ENCODE measurements at regions not wholly inside any gene's neighbourhood (a gene's known extent, or its start where the extent isn't known, plus 50 kb on each side); places are given as distances from the start of the nearest gene placed in this dataset.

DNA sequence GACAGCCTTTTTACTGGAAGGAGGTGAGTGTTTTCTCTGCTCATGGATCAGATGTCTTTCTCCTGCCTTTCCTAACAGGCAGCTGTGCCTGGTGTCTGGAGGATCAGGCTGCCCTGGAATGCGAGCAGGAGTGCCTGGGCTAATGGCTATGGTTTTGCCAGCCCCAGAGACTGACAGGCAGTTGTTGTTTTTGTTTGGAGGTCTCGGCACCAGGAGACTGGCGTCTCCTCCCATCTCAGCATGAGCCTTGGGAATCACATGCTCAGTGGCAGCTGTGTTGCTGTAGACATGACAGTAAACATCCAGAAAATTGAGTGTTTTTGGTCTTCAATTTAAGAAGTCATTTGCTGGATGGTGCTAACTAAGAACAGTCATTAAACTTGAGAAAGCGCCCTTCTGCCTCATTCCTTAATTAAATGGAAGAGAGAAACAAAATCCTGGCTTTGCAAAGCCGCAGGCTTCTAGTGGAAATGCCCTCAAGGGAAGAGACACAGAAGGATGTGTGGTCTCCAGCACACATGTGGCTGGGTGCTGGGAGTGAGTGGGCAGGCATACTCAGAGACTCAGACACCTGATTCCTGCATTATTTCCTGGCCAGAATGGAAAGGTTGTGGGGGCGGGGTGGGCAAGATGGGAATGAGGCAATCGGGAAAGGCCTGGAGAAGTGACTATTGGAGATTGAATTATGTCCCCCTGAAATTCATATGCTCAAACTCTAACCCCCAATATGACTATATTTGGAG lies 97.0 kb upstream of the NMNAT3 start:
- DNase-seq = no peak

- no peak for DNase-seq
Measured at GRCh38 chr3:139772539-139773500, 95.0 kb upstream of the NMNAT3 start.

GRCh38 chr3:139771331-139771730 lies 93.6 kb upstream of the NMNAT3 start:
- DNase-seq = no peak

GRCh38 chr3:139770577-139770976 lies 92.8 kb upstream of the NMNAT3 start:
- DNase-seq = no peak

- no peak for DNase-seq
Measured at GRCh38 chr3:139769796-139770195, 92.0 kb upstream of the NMNAT3 start.

GRCh38 chr3:139764936-139765335 lies 87.2 kb upstream of the NMNAT3 start:
- DNase-seq = no peak

DNA sequence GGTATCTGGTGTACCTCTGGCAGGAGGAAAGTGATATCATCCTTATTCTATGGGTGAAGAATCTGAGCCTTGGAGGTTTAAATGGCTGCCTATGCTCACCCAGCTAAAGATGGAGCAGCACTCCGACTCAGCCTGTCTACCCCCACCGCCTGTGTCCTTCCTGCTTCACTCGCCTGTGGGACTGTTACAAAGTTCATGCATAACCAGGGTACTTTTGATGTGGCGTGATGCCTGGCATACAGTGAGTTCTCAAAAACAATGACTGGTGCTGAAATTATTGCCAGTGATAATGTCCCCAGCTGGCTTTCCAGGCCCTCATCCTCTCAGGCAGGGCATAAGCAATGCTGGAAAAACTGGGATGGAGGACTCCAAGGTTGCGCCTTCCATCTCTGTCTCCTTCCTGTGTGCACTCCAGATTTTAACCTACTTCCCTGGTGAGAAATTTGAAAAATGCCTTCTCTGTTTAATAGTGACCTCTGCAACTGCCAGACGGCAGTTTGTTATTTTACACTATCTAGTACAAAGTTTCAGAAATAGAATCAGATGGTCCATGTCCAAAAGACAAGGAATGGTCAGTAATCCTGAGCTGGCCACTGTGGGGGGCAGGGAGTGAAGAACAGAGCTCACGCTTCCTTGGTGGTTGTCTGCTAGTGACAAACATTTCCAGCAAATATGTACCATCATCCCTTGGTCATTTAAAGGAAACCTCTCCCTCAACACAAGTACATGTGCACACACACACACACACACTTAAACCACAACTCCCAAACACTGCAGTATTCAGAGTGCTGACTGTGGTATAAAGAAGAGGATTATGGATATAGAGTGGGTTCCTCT lies 86.5 kb upstream of the NMNAT3 start:
- DNase-seq = no peak

DNA sequence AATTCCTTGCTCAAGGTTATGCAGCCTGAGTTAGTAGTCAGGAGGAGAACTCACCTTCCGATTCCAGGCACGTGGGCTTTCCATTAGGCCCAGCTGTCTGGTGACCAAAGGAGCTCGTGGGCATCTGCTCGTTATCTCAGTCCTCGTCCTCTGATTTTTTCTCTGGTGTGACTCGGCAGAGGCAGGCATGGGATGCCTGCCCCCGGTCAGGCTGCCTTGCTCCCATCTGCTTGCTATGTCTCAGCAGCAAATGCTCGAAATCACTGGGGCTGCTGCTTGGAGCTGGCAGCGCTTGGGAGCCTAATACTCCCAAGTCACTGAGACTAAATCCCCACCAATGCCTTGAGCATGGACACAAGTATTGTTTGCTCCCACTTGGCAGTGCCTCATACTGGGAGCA lies 84.5 kb upstream of the NMNAT3 start:
- DNase-seq = no peak

DNA sequence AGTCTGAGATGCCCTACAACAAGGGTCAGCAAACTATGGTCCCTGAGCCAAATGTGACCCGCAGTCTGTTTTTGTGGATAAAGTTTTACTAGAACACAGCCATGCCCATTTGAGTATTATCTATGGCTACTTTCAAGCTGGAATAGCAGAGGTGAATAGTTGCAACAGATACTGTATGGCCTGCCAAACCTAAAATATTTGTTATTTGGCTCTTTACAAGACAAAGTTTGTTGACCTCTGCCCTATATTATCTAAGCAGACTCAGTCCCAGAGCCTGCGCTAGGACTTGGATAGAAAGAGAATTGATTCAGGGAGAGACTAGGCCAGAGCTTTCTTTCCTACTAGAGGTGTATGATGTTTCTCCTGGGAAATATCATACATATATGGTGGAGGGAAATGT lies 81.7 kb upstream of the NMNAT3 start:
- no peak for DNase-seq

DNA sequence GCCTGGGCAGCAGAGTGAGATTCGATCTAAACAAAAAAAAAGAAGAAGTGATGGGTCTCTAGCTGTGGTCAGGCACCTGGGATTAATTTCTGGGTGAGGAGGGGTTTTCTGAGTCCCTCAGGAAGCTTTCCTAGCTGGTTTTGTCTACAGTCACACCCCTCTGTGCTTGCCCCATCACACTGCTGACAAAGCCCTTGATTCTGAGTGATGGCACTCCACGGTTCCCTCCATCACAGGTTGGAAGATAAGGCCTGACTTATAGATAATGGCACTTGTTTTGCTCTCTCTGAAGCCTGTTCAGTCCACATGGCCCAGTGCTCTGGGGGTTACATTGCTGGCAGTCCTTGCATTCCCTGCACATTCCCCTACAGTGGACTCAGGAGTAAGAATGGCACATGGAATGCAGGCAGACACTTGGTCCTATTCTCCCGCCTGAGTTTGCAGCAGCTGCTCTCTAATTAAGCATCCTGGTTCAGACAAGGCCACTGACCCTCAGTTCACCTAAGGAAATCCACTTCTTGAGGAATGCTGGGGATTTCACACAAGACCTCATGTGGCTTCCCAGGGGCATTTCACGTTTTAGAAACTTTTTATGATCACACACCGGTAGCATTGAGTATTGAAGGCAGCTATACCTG lies 81.0 kb upstream of the NMNAT3 start:
- no peak for DNase-seq

GRCh38 chr3:139757448-139758030 lies 79.8 kb upstream of the NMNAT3 start:
- DNase-seq = no peak

DNA sequence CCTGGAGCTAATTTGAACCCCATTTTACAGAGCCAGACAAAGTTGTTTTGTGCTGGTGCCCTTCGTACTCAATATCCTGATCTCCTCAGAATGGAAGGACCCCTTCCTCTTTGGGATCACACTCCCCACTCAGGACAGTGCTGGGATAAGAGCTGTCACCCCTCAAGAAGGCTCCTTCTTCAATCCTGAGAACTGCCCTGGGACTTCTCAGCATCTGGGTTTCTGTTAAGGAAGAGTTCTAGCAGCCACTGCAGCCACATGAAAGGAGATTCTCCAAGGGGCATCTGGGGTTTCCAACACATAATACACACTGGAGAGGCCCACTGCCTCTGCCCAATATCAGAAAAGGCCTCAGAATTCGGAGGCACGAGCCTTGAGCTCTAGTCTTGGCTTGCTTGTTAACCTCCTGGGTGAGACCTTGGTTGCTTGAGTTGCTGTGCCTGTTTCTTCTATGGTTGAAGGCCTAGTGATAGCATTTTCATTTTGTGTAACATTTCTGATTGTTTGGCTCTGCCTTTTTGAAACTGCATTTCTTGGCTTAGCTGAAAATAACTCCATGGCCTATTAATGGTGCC lies 78.8 kb upstream of the NMNAT3 start:
- no peak for DNase-seq

DNA sequence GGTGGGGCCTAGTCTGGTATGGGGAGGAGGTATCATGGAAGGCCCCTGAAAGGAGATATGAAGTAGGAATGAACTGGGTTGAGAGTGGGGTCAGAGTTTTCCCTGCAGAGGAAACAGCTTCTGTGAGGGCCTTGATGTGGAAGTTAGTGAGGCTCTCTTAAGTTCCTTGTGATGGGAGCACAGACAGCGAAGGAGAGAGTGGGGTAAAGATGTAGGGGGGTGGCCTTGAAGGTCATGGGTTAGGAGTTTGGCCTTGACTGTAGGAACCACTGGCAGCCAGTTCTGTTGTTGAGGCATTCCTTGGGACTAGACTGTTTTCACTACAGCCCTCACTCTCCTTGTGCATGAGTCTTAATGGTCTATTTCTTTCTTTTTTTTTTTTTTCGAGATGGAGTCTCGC lies 77.8 kb upstream of the NMNAT3 start:
- no peak for DNase-seq

DNA sequence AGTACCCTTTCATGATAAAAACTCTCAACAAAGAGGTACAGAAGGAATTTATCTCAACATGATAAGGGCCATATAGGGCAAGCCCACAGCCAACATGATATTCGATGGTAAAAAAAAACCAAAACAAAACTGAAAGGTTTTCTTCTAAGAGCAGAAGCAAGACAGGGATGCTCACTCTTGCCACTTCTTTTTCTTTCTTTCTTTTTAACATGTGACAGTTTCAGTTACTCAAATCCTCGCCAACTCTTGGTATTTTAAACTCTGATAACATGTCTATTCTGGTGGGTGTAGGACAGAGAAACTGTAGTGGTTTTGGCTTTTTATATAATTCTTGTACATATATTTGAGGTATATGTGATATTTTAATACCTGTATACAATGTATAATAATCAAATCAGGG lies 74.0 kb upstream of the NMNAT3 start:
- DNase-seq = no peak

- DNase-seq = no peak
Measured at GRCh38 chr3:139746481-139746880, 68.7 kb upstream of the NMNAT3 start.

- no peak for DNase-seq
Measured at GRCh38 chr3:139745831-139746230, 68.1 kb upstream of the NMNAT3 start.

- no peak for DNase-seq
Measured at GRCh38 chr3:139738697-139739096, 60.9 kb upstream of the NMNAT3 start.

DNA sequence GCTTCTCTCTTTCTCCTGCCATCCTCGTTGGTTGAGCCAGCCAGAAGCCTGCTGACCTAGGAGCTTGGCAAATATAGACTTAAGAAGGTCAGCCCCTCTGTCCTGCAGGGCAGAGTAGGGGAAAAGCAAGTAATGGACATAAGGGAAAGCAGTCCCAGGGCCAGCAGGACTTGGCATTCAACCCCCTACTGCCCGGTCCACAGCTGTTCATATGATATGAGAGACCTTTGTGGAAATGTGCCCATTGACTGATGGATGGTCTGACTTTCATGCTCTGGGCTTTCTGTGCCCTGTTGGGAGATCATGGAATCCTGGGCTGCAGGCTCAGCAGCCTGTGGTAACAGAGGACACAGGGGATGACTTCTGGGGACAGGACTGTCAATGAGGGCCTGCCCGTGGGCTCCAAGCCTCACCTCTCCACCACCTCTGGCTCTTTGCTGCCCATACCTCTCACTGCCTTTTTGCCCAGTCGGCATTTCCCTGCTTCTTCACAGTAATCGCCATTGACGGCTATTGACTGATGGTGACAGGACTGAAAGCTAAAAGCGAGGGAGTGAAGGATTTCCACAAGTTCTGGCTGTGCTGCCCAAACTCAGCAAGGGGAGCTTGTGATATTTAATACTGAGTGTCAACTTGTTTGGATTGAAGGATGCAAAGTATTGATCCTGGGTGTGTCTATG lies 60.0 kb upstream of the NMNAT3 start:
- DNase-seq = no peak

DNA sequence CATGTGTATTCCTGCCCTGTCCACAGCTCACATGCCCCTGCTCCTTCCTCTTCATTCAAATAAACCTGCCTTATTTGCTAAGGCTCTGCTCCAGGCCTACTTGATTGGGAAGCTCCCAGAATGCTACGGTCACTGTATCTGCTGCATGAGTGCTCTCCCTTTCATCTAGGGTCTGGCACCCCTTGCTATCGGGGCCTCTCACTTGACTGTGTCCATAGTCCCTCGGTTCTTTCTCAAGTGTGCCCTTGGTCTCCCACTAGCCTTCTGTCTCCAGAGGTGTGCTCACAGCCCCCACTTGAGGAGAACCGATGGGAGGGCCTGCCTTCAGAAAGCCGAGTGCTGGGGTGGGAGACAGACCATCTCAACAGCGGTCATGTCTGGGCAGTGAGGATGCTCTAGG lies 57.4 kb upstream of the NMNAT3 start:
- no peak for DNase-seq

DNA sequence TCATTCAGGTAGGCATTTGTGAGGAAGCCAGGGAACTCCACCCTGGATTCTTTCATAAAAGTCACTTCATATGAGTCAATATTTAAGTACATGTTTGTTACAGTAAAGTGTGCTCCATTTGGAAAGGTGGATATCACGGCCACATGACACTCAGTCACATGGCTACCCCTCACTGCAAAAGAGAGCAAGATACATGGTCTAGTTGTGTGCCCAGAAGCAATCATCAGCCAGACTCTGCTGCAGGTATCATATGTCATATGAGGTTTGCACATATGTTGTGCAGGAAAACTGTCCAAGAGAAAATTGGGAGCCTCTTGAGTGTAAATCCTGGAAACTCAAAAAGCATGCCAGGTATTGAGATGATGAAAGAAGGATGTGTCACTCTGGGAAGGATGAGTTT lies 55.0 kb upstream of the NMNAT3 start:
- DNase-seq = peak; percentile 39

GRCh38 chr3:139729300-139729699 lies 51.5 kb upstream of the NMNAT3 start:
- DNase-seq = peak; percentile 10

Data from NCI-H524 treated with DMSO at 0.1 percent for 48 hours (cell line).